Keratinocyte (primary cell): ENCODE measurements at regions not wholly inside any gene's neighbourhood (a gene's known extent, or its start where the extent isn't known, plus 50 kb on each side); places are given as distances from the start of the nearest gene placed in this dataset.

Source experiments
- EZH2 ChIP-seq: IDR thresholded peaks from one replicate; pipeline ENCODE4 v1.6.1; 2012; ENCODE audit warnings: inconsistent platforms, mild to moderate bottlenecking, low read length, moderate library complexity
- TF ChIP-seq, protein P1 (sequence below), 3 experiments: IDR thresholded peaks in 1 of 3; conservative IDR thresholded peaks in 1 of 3; optimal IDR thresholded peaks in 1 of 3; 2 replicates in 2 of 3; 3 replicates in 1 of 3; pipeline versions ENCODE3 to v1.5.1; 2011; ENCODE audit warnings: low read length in 3 of 3, mild to moderate bottlenecking in 3 of 3, moderate library complexity in 2 of 3, control low read depth in 1 of 3, inconsistent platforms in 1 of 3; ENCODE audit not compliant: insufficient read depth in 2 of 3; ENCODE audit errors: extremely low read depth in 1 of 3

GRCh38 chr18:57210107-57210715 is 63.3 kb downstream of the BOD1L2 start:
- TF ChIP-seq, protein P1, sequence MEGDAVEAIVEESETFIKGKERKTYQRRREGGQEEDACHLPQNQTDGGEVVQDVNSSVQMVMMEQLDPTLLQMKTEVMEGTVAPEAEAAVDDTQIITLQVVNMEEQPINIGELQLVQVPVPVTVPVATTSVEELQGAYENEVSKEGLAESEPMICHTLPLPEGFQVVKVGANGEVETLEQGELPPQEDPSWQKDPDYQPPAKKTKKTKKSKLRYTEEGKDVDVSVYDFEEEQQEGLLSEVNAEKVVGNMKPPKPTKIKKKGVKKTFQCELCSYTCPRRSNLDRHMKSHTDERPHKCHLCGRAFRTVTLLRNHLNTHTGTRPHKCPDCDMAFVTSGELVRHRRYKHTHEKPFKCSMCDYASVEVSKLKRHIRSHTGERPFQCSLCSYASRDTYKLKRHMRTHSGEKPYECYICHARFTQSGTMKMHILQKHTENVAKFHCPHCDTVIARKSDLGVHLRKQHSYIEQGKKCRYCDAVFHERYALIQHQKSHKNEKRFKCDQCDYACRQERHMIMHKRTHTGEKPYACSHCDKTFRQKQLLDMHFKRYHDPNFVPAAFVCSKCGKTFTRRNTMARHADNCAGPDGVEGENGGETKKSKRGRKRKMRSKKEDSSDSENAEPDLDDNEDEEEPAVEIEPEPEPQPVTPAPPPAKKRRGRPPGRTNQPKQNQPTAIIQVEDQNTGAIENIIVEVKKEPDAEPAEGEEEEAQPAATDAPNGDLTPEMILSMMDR (optimal IDR thresholded peaks at IDR 0.05 in 1 of 3, IDR thresholded peaks at IDR 0.05 in 1 of 3, conservative IDR thresholded peaks at IDR 0.05 in 1 of 3; ENCODE audit: extremely low read depth in 1 of 3, insufficient read depth in 2 of 3, low read length in 3 of 3): no peak
- no peak for TF ChIP-seq EZH2
